Posterior vena cava (tissue), 2 donors: ENCODE measurements at regions not wholly inside any gene's neighbourhood (a gene's known extent, or its start where the extent isn't known, plus 50 kb on each side); places are given as distances from the start of the nearest gene placed in this dataset.

ENCODE experiments used
- DNase-seq: peaks from one replicate; pipeline ENCODE4 v3.0.0-alpha.2; 2020; ENCODE audit warnings: low spot score
- intact Hi-C, 2 donors: fragments of 100-400 bp; cut with DNase I; formaldehyde crosslinking; loops; one replicate each; pipeline versions ENCODE4 v1.14.1 to v1.14.2; 2022 to 2023
- donor health status: DM: yes; HTN: yes; CAD: no.
- donor health status: DM: yes; HTN: yes; CAD: no.

DNA sequence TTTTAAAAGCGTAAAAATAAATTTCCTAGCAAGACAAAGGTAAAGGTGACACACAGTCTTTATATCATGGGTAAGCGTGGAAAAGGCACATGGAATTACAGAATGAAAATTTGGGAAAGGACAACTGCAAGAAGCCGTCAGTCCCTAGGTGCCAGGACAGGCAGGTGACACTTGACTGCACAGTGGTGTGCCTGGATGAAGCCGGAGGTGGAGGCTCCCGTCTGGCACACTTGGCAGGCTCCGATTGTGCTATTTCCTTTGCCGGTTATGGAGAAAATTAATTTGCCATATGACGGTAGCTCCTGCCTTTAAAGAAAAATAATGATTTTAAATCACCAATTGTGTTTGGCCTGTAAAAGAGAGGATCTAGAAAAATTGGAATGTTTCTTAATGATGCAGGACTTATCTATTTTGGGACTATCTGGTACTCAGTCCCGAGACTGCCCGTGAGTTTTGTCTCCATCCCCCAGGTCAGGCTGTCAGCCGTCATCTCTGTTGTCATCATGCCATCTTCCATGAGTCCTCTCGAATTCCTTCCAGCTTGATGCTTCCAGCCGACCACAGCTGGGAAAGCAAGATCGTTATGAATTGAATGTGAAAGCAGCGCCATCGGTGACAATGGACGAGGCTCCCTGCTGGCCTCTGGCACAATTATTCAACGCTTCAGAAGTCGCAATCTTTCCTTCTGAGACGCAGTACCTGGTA is 56.2 kb upstream of the MGMT start:
- intact Hi-C loops: no loop called here
- DNase-seq: no peak

DNA sequence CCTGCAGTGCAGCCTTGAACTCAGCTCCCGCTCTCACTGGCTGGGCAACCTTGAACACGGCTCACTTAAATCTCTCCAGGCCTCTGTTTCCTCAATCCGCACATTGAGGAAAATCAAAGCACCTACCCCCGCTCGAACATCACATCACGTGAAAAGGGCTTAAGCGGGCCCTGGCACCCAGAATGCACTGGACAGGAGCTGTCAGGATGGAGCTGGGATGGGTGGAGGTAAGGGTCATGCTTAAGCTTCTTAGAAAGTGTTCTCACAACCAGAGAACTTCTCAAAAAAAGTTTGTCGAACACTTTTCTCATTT is 55.7 kb upstream of the MGMT start:
- DNase-seq: no peak
- intact Hi-C loops: no loop called here

DNA sequence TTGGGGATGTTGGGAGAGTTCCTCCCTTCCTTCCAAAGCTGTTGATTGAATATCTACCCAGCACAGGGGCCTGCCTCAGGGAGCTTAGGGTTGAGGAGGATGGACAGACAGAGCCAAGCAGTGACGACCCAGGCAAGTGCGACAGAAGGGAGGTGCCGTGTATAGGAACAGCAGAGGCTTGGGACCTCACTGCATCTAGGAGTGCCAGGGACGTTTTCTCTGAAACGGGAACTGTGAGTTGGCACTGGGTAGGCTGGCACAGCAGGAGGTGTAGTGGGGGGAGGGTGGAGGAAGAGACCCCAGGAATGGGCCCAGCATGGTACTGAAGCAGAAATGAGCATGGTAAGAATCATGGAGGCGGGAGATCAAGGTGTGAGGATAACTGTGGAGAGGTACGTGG is 55.3 kb upstream of the MGMT start:
- intact Hi-C loops: no loop called here
- DNase-seq: no peak

GRCh38 chr10:129413024-129413423 is 54.0 kb upstream of the MGMT start:
- intact Hi-C loops: no loop called here
- no peak for DNase-seq

- no peak for DNase-seq
- intact Hi-C loops: no loop called here
These were observed 51.6 kb upstream of the MGMT start for GRCh38 chr10:129415215-129416140.

GRCh38 chr10:129416155-129416554 is 50.9 kb upstream of the MGMT start:
- no peak for DNase-seq
- intact Hi-C loops: no loop called here

- intact Hi-C loops: no loop called here
These were observed 49.9 kb upstream of the MGMT start for GRCh38 chr10:129416956-129417765.

More at GRCh38 chr10:129416956-129417765, 49.9 kb upstream of the MGMT start:
- no peak for DNase-seq
